ENCODE measurements at regions not wholly inside any gene's neighbourhood (a gene's known extent, or its start where the extent isn't known, plus 50 kb on each side); places are given as distances from the start of the nearest gene placed in this dataset.

DNA sequence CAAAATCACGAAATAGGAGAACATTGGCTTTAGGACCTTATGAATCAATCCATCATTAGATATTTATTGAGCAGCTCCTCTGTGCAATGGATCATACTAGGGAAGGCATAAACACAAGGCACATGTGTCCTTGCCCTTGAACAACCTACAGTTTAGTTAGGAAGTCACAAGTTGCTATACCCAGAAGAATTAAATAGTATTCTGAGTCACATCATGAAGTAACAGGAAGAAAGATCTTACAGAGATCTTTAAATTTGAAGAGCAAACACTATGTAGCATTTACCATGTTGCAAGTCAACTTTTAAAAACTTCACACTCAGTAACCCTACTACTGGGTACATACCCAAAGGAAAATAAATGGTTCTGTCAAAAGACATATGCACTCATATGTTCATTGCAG is 355.2 kb upstream of the SLC14A2 start:
- TF ChIP-seq EZH2 (IDR thresholded peaks at IDR 0.05; ENCODE audit: borderline replicate concordance, low read depth, low read length, poor library complexity, severe bottlenecking), result no peak
- TF ChIP-seq, protein P1, sequence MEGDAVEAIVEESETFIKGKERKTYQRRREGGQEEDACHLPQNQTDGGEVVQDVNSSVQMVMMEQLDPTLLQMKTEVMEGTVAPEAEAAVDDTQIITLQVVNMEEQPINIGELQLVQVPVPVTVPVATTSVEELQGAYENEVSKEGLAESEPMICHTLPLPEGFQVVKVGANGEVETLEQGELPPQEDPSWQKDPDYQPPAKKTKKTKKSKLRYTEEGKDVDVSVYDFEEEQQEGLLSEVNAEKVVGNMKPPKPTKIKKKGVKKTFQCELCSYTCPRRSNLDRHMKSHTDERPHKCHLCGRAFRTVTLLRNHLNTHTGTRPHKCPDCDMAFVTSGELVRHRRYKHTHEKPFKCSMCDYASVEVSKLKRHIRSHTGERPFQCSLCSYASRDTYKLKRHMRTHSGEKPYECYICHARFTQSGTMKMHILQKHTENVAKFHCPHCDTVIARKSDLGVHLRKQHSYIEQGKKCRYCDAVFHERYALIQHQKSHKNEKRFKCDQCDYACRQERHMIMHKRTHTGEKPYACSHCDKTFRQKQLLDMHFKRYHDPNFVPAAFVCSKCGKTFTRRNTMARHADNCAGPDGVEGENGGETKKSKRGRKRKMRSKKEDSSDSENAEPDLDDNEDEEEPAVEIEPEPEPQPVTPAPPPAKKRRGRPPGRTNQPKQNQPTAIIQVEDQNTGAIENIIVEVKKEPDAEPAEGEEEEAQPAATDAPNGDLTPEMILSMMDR (conservative IDR thresholded peaks at IDR 0.05; ENCODE audit: low read depth, low read length), result no peak

Measured in A673 (cell line).